ENCODE measurements at regions not wholly inside any gene's neighbourhood (a gene's known extent, or its start where the extent isn't known, plus 50 kb on each side); places are given as distances from the start of the nearest gene placed in this dataset.
A peak's percentile ranks its signal among the peaks of the same experiment; 100 is the strongest.
"Not testable (repeated sequence)": the region's sequence is repeated elsewhere in the genome, so short reads cannot be mapped to it uniquely, and the experiment has no call there.

GRCh38 chr9:19629488-19629887 is 159.3 kb downstream of the SLC24A2 start:
- H3K9me3 Mint-ChIP-seq = no peaks in the 10 kb centered on the region
- H3K27me3 Mint-ChIP-seq (ENCODE audit: low read depth) = peaks cover 3% of the 10 kb centered on the region
- no peak overlapping the region for H3K4me3 Mint-ChIP-seq
- no peaks in the 10 kb centered on the region for H3K36me3 Mint-ChIP-seq (ENCODE audit: low read depth)
- peak in 1 of 3 experiments; percentile 23 for TF ChIP-seq CTCF (IDR thresholded peaks at IDR 0.05; ENCODE audit: unreplicated experiment in 3 of 3)
- no peak overlapping the region for H3K27ac Mint-ChIP-seq
- no peaks in the 10 kb centered on the region for H3K4me1 Mint-ChIP-seq

GRCh38 chr9:19625426-19625825 is 163.4 kb downstream of the SLC24A2 start:
- not testable (repeated sequence) for H3K36me3 Mint-ChIP-seq (ENCODE audit: low read depth); H3K27me3 Mint-ChIP-seq (ENCODE audit: low read depth); H3K4me3 Mint-ChIP-seq; H3K27ac Mint-ChIP-seq; H3K4me1 Mint-ChIP-seq; H3K9me3 Mint-ChIP-seq

GRCh38 chr9:19624519-19624918 is 164.3 kb downstream of the SLC24A2 start:
- Mint-ChIP-seq H3K4me3 (no peak overlapping the region), H3K27me3 (ENCODE audit: low read depth) (peaks cover 1% of the 10 kb centered on the region), H3K36me3 (ENCODE audit: low read depth) (no peaks in the 10 kb centered on the region), H3K9me3 (no peaks in the 10 kb centered on the region), H3K27ac (no peak overlapping the region), H3K4me1 (no peaks in the 10 kb centered on the region)
- TF ChIP-seq CTCF (IDR thresholded peaks at IDR 0.05; ENCODE audit: unreplicated experiment in 3 of 3) = no peak

- H3K9me3 Mint-ChIP-seq = no peaks in the 10 kb centered on the region
- H3K4me3 Mint-ChIP-seq = no peak overlapping the region
- no peaks in the 10 kb centered on the region for H3K36me3 Mint-ChIP-seq (ENCODE audit: low read depth)
- no peaks in the 10 kb centered on the region for H3K4me1 Mint-ChIP-seq
- no peak for TF ChIP-seq CTCF (IDR thresholded peaks at IDR 0.05; ENCODE audit: unreplicated experiment in 3 of 3)
- H3K27ac Mint-ChIP-seq = no peak overlapping the region
- H3K27me3 Mint-ChIP-seq (ENCODE audit: low read depth) = peaks cover 7% of the 10 kb centered on the region
Observed at GRCh38 chr9:19623941-19624340, 164.9 kb downstream of the SLC24A2 start.

GRCh38 chr9:19620326-19620725 is 168.5 kb downstream of the SLC24A2 start:
- no peak for TF ChIP-seq CTCF (IDR thresholded peaks at IDR 0.05; ENCODE audit: unreplicated experiment in 3 of 3)
- Mint-ChIP-seq H3K27me3 (ENCODE audit: low read depth) (peaks cover 7% of the 10 kb centered on the region), H3K4me3 (no peak overlapping the region), H3K9me3 (no peaks in the 10 kb centered on the region), H3K36me3 (ENCODE audit: low read depth) (no peaks in the 10 kb centered on the region), H3K27ac (no peak overlapping the region), H3K4me1 (no peaks in the 10 kb centered on the region)

- Mint-ChIP-seq H3K36me3 (ENCODE audit: low read depth) (no peaks in the 10 kb centered on the region), H3K27me3 (ENCODE audit: low read depth) (peaks cover 7% of the 10 kb centered on the region), H3K27ac (no peak overlapping the region), H3K4me1 (no peaks in the 10 kb centered on the region), H3K4me3 (no peak overlapping the region), H3K9me3 (no peaks in the 10 kb centered on the region)
- no peak for TF ChIP-seq CTCF (IDR thresholded peaks at IDR 0.05; ENCODE audit: unreplicated experiment in 3 of 3)
Observed at GRCh38 chr9:19619221-19619620, 169.6 kb downstream of the SLC24A2 start.

Measured in nephron (organoid).